ENCODE measurements at regions not wholly inside any gene's neighbourhood (a gene's known extent, or its start where the extent isn't known, plus 50 kb on each side); places are given as distances from the start of the nearest gene placed in this dataset.

DNA sequence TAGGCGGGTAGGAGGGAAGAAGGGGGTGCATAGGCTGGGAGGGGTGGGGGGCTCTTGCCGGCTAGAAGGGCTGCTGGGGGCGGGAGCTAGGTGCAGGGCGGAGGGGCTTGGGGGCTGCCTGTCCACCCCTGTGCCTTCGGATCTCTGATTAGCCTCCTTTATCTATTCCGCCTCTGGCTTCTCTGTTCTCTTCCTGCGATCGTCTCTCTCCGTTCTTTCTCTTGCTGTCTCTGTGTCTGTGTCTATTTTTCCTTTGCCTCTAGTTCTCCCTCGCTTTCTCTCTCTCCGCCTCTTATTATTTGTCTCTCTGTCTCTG, 166.7 kb upstream of the LHX5 start:
- CTCF ChIA-PET = no interaction called here
- Histone ChIP-seq H3K36me3 (ENCODE audit: control insufficient read depth in 2 of 2, insufficient read depth in 1 of 2, low read length in 2 of 2) (no peaks in the 10 kb centered on the region), H3K27ac (ENCODE audit: extremely low read depth, low read depth, low read length) (no peak overlapping the region), H3K9me3 (ENCODE audit: control insufficient read depth, insufficient read depth, low read depth, low read length) (no peaks in the 10 kb centered on the region), H3K4me1 (ENCODE audit: control insufficient read depth, insufficient read depth, low read length) (no peaks in the 10 kb centered on the region), H3K4me3 (ENCODE audit: low read depth, low read length) (no peak overlapping the region)
- POLR2A ChIA-PET = no interaction called here
- TF ChIP-seq ZNF354C (tag by site-specific recombination; IDR thresholded peaks at IDR 0.05; ENCODE audit: borderline replicate concordance, low read depth) (no peak), KLF1 (tag by site-specific recombination; IDR thresholded peaks at IDR 0.05) (no peak), ZNF830 (tag by site-specific recombination; IDR thresholded peaks at IDR 0.05; ENCODE audit: low read depth) (no peak), ZEB2 (tag by site-specific recombination; IDR thresholded peaks at IDR 0.05) (no peak), SALL2 (tag by site-specific recombination; IDR thresholded peaks at IDR 0.05; ENCODE audit: borderline replicate concordance) (no peak), ZNF510 (tag by site-specific recombination; IDR thresholded peaks at IDR 0.05; ENCODE audit: insufficient replicate concordance) (no peak), ZNF175 (tag by site-specific recombination; IDR thresholded peaks at IDR 0.05) (no peak), MYNN (tag by site-specific recombination; IDR thresholded peaks at IDR 0.05; ENCODE audit: borderline replicate concordance) (no peak), ZBTB1 (tag by site-specific recombination; IDR thresholded peaks at IDR 0.05) (no peak), SCRT2 (tag by site-specific recombination; IDR thresholded peaks at IDR 0.05) (no peak), ZNF629 (tag by site-specific recombination; IDR thresholded peaks at IDR 0.05) (no peak), ZNF24 (tag by site-specific recombination; IDR thresholded peaks at IDR 0.05) (no peak)
- TF ChIP-seq, protein P1, sequence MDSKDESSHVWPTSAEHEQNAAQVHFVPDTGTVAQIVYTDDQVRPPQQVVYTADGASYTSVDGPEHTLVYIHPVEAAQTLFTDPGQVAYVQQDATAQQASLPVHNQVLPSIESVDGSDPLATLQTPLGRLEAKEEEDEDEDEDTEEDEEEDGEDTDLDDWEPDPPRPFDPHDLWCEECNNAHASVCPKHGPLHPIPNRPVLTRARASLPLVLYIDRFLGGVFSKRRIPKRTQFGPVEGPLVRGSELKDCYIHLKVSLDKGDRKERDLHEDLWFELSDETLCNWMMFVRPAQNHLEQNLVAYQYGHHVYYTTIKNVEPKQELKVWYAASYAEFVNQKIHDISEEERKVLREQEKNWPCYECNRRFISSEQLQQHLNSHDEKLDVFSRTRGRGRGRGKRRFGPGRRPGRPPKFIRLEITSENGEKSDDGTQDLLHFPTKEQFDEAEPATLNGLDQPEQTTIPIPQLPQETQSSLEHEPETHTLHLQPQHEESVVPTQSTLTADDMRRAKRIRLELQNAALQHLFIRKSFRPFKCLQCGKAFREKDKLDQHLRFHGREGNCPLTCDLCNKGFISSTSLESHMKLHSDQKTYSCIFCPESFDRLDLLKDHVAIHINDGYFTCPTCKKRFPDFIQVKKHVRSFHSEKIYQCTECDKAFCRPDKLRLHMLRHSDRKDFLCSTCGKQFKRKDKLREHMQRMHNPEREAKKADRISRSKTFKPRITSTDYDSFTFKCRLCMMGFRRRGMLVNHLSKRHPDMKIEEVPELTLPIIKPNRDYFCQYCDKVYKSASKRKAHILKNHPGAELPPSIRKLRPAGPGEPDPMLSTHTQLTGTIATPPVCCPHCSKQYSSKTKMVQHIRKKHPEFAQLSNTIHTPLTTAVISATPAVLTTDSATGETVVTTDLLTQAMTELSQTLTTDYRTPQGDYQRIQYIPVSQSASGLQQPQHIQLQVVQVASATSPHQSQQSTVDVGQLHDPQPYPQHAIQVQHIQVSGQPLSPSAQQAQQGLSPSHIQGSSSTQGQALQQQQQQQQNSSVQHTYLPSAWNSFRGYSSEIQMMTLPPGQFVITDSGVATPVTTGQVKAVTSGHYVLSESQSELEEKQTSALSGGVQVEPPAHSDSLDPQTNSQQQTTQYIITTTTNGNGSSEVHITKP (tag by site-specific recombination; IDR thresholded peaks at IDR 0.05) = no peak
- TF ChIP-seq, protein P2, sequence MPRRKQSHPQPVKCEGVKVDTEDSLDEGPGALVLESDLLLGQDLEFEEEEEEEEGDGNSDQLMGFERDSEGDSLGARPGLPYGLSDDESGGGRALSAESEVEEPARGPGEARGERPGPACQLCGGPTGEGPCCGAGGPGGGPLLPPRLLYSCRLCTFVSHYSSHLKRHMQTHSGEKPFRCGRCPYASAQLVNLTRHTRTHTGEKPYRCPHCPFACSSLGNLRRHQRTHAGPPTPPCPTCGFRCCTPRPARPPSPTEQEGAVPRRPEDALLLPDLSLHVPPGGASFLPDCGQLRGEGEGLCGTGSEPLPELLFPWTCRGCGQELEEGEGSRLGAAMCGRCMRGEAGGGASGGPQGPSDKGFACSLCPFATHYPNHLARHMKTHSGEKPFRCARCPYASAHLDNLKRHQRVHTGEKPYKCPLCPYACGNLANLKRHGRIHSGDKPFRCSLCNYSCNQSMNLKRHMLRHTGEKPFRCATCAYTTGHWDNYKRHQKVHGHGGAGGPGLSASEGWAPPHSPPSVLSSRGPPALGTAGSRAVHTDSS (tag by site-specific recombination; IDR thresholded peaks at IDR 0.05) = no peak

DNA sequence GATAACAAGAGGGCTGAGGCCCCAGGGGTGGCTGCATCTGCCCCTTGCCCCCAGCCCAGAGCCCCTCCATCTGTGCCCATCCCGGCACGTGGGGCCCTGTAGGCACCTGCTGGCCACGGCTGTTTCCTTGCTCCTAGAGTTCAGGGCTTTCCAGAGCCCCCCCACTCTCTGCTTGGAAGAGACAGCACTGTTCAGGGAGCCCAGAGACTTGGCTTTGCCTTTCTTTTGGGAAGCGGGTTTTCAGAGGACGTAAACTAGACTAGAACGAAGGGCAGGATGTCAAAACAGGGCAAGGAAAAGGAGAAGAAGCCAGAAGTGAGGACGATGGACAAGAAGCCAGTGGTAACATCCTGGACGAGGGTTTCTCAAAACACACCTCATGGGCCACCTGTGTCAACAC, 163.3 kb upstream of the LHX5 start:
- no peaks in the 10 kb centered on the region for H3K4me1 ChIP-seq (ENCODE audit: control insufficient read depth, insufficient read depth, low read length)
- CTCF ChIA-PET = interaction anchor here (0.7 kb wide), 1 partner anchor 324 kb away, joined by 3 read pairs; no protein-coding TSS in a partner anchor
- no peak for TF ChIP-seq ZNF776 (tag by site-specific recombination; IDR thresholded peaks at IDR 0.05; ENCODE audit: borderline replicate concordance)
- TF ChIP-seq ZNF311 (tag by site-specific recombination; IDR thresholded peaks at IDR 0.05; ENCODE audit: borderline replicate concordance) = no peak
- TF ChIP-seq, protein P3, sequence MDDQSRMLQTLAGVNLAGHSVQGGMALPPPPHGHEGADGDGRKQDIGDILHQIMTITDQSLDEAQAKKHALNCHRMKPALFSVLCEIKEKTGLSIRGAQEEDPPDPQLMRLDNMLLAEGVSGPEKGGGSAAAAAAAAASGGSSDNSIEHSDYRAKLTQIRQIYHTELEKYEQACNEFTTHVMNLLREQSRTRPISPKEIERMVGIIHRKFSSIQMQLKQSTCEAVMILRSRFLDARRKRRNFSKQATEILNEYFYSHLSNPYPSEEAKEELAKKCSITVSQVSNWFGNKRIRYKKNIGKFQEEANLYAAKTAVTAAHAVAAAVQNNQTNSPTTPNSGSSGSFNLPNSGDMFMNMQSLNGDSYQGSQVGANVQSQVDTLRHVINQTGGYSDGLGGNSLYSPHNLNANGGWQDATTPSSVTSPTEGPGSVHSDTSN (CRISPR knock-in tag; IDR thresholded peaks at IDR 0.05) = no peak
- no peak for TF ChIP-seq REPIN1 (tag by site-specific recombination; IDR thresholded peaks at IDR 0.05; ENCODE audit: low read depth)
- TF ChIP-seq GLIS1 (tag by site-specific recombination; IDR thresholded peaks at IDR 0.05) = no peak
- no peak for TF ChIP-seq KLF7 (tag by site-specific recombination; IDR thresholded peaks at IDR 0.05; ENCODE audit: borderline replicate concordance)
- no peak for TF ChIP-seq ZNF585B (tag by site-specific recombination; IDR thresholded peaks at IDR 0.05)
- no peak for TF ChIP-seq HOXD13 (CRISPR knock-in tag; IDR thresholded peaks at IDR 0.05; ENCODE audit: borderline replicate concordance)
- TF ChIP-seq ZNF426 (tag by site-specific recombination; IDR thresholded peaks at IDR 0.05) = no peak
- TF ChIP-seq, protein P4, sequence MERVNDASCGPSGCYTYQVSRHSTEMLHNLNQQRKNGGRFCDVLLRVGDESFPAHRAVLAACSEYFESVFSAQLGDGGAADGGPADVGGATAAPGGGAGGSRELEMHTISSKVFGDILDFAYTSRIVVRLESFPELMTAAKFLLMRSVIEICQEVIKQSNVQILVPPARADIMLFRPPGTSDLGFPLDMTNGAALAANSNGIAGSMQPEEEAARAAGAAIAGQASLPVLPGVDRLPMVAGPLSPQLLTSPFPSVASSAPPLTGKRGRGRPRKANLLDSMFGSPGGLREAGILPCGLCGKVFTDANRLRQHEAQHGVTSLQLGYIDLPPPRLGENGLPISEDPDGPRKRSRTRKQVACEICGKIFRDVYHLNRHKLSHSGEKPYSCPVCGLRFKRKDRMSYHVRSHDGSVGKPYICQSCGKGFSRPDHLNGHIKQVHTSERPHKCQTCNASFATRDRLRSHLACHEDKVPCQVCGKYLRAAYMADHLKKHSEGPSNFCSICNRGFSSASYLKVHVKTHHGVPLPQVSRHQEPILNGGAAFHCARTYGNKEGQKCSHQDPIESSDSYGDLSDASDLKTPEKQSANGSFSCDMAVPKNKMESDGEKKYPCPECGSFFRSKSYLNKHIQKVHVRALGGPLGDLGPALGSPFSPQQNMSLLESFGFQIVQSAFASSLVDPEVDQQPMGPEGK (tag by site-specific recombination; IDR thresholded peaks at IDR 0.05) = no peak
- TF ChIP-seq ZSCAN16 (tag by site-specific recombination; IDR thresholded peaks at IDR 0.05) = no peak
- TF ChIP-seq ZNF341 (tag by site-specific recombination; IDR thresholded peaks at IDR 0.05; ENCODE audit: low read depth) = no peak
- no peak for TF ChIP-seq OSR2 (tag by site-specific recombination; IDR thresholded peaks at IDR 0.05)
- POLR2A ChIA-PET = no interaction called here
- H3K9me3 ChIP-seq (ENCODE audit: control insufficient read depth, insufficient read depth, low read depth, low read length) = no peaks in the 10 kb centered on the region
- H3K36me3 ChIP-seq (ENCODE audit: control insufficient read depth in 2 of 2, insufficient read depth in 1 of 2, low read length in 2 of 2) = no peaks in the 10 kb centered on the region
- H3K4me3 ChIP-seq (ENCODE audit: low read depth, low read length) = no peak overlapping the region
- H3K27ac ChIP-seq (ENCODE audit: extremely low read depth, low read depth, low read length) = no peak overlapping the region

Data from HEK293 (cell line).